Adipocyte (in vitro differentiated cells): ENCODE measurements at regions not wholly inside any gene's neighbourhood (a gene's known extent, or its start where the extent isn't known, plus 50 kb on each side); places are given as distances from the start of the nearest gene placed in this dataset.

Experiments
- DNase-seq: peaks from one replicate; pipeline ENCODE4 v3.0.0-alpha.2; 2015; ENCODE audit warnings: low read depth
- H3K27me3 ChIP-seq: replicated peaks from 2 replicates; pipeline ENCODE4 v1.7.0; 2013; ENCODE audit warnings: mild to moderate bottlenecking, low read length, moderate library complexity; ENCODE audit not compliant: control insufficient read depth, insufficient read depth
- H3K36me3 ChIP-seq: 2 replicates; pipeline ENCODE4 v1.7.0; 2013; ENCODE audit warnings: low read length, mild to moderate bottlenecking, moderate library complexity; ENCODE audit not compliant: control insufficient read depth, insufficient read depth, severe bottlenecking
- H3K4me1 ChIP-seq: 2 replicates; pipeline ENCODE4 v1.7.0; 2013; ENCODE audit warnings: mild to moderate bottlenecking, low read length, moderate library complexity; ENCODE audit not compliant: control insufficient read depth, insufficient read depth
- H3K4me3 ChIP-seq: 2 replicates; pipeline ENCODE4 v1.7.0; 2013; ENCODE audit warnings: mild to moderate bottlenecking, low read length, moderate library complexity
- H3K9ac ChIP-seq: 2 replicates; pipeline ENCODE4 v1.7.0; 2013; ENCODE audit warnings: mild to moderate bottlenecking, low read length, moderate library complexity
- H3K9me3 ChIP-seq: 2 replicates; pipeline ENCODE4 v1.7.0; 2013; ENCODE audit warnings: mild to moderate bottlenecking, low read length, moderate library complexity; ENCODE audit not compliant: control insufficient read depth

GRCh38 chr17:36885771-36886377 is 51.4 kb upstream of the LHX1 start:
- H3K27me3 ChIP-seq: peaks cover 46% of the 10 kb centered on the region
- H3K9me3 ChIP-seq: peaks cover 19% of the 10 kb centered on the region
- H3K4me3 ChIP-seq: no peak overlapping the region
- H3K9ac ChIP-seq: no peak overlapping the region
- no peaks in the 10 kb centered on the region for H3K36me3 ChIP-seq
- no peaks in the 10 kb centered on the region for H3K4me1 ChIP-seq
- no peak for DNase-seq
